B cell (primary cell): ENCODE measurements at regions not wholly inside any gene's neighbourhood (a gene's known extent, or its start where the extent isn't known, plus 50 kb on each side); places are given as distances from the start of the nearest gene placed in this dataset.
"Not testable (repeated sequence)": the region's sequence is repeated elsewhere in the genome, so short reads cannot be mapped to it uniquely, and the experiment has no call there.

Experiments
- ATAC-seq: fragments of 200-7000 bp; cut with Tn5 transposase; one replicate; pipeline ENCODE4 v1.10.0; 2021; ENCODE audit warnings: low read depth, mild to moderate bottlenecking, moderate number of reproducible peaks, moderate library complexity
- CTCF ChIA-PET: fragments of 350-600 bp; sonication (Branson Sonifier 250); formaldehyde crosslinking; loops from one replicate; lab custom pipeline; 2021; ENCODE audit warnings: antibody characterized with exemption, inconsistent platforms; lab: Charles Lee
- POLR2A ChIA-PET: fragments of 350-600 bp; sonication (Branson Sonifier 250); formaldehyde crosslinking; loops from one replicate; lab custom pipeline; 2021; ENCODE audit warnings: antibody characterized with exemption; lab: Charles Lee
- DNase-seq: peaks from one replicate; pipeline ENCODE4 v3.0.0; 2013
- H2AFZ ChIP-seq: 2 replicates; pipeline ENCODE4 v1.6.1; 2012; ENCODE audit warnings: mild to moderate bottlenecking, low read depth, low read length; ENCODE audit not compliant: insufficient read depth, poor library complexity, severe bottlenecking
- H3K27ac ChIP-seq, 2 donors: 1 replicate in 1 of 2; 2 replicates in 1 of 2; pipeline ENCODE4 v1.5.1; 2012 to 2013; ENCODE audit warnings: low read length in 2 of 2, mild to moderate bottlenecking in 2 of 2, moderate library complexity in 1 of 2
- H3K27me3 ChIP-seq, 4 experiments: fragments of 200-600 bp in 1 of 4; sonication (generic) in 1 of 4; replicated peaks in 1 of 4; 1 replicate in 2 of 4; 2 replicates in 2 of 4; pipeline versions ENCODE4 v1.6.1 to v1.7.0; 2013 to 2016; ENCODE audit warnings: low read length in 3 of 4, mild to moderate bottlenecking in 2 of 4, mixed read lengths in 1 of 4, moderate library complexity in 1 of 4; ENCODE audit not compliant: insufficient read depth in 4 of 4, control insufficient read depth in 3 of 4; ENCODE audit errors: control extremely low read depth in 1 of 4
- H3K36me3 ChIP-seq, 2 experiments: replicated peaks in 1 of 2; 1 replicate in 1 of 2; 2 replicates in 1 of 2; pipeline versions ENCODE4 v1.6.1 to v1.7.1; 2013; ENCODE audit warnings: low read length in 1 of 2; ENCODE audit not compliant: insufficient read depth in 2 of 2, control insufficient read depth in 1 of 2; ENCODE audit errors: control extremely low read depth in 1 of 2, extremely low read depth in 1 of 2
- H3K4me1 ChIP-seq, 2 donors: fragments of 200-600 bp in 1 of 2; sonication (generic) in 1 of 2; 1 replicate in 1 of 2; 2 replicates in 1 of 2; pipeline versions ENCODE4 v1.5.1 to v1.6.1; 2013 to 2017; ENCODE audit warnings: low read length in 2 of 2; ENCODE audit not compliant: control insufficient read depth in 2 of 2, insufficient read depth in 2 of 2
- H3K4me2 ChIP-seq: replicated peaks from 2 replicates; pipeline ENCODE3; 2012; ENCODE audit warnings: mild to moderate bottlenecking, low read depth, low read length; ENCODE audit not compliant: poor library complexity, severe bottlenecking
- H3K4me3 ChIP-seq, 5 experiments: fragments of 200-600 bp in 1 of 5; sonication (generic) in 1 of 5; 1 replicate in 3 of 5; 2 replicates in 2 of 5; pipeline versions ENCODE4 v1.5.1 to v1.7.0; 2011 to 2016; ENCODE audit warnings: low read length in 4 of 5, mild to moderate bottlenecking in 4 of 5, low read depth in 2 of 5, control low read depth in 1 of 5, moderate library complexity in 1 of 5; ENCODE audit not compliant: insufficient read depth in 1 of 5; ENCODE audit errors: control extremely low read depth in 1 of 5, extremely low read depth in 1 of 5
- H3K79me2 ChIP-seq: fragments of 200-600 bp; sonication (generic); one replicate; pipeline ENCODE4 v1.6.0; 2016; ENCODE audit warnings: low read length; ENCODE audit not compliant: control insufficient read depth, insufficient read depth
- H3K9ac ChIP-seq: fragments of 200-600 bp; sonication (generic); 2 replicates; pipeline ENCODE4 v1.6.1; 2017; ENCODE audit warnings: mild to moderate bottlenecking, low read length, moderate library complexity
- H3K9me3 ChIP-seq, 3 donors: one replicate each; pipeline versions ENCODE4 v1.6.1 to v1.7.1; 2013; ENCODE audit warnings: low read length in 2 of 3; ENCODE audit not compliant: control insufficient read depth in 2 of 3, insufficient read depth in 1 of 3; ENCODE audit errors: control extremely low read depth in 1 of 3
- H4K20me1 ChIP-seq: 2 replicates; pipeline ENCODE4 v1.6.0; 2012; ENCODE audit warnings: mild to moderate bottlenecking, low read length; ENCODE audit not compliant: insufficient read depth, control insufficient read depth, poor library complexity, severe bottlenecking
- H3K27ac Mint-ChIP-seq: one replicate; pipeline ENCODE4 v1.8.0; 2021; ENCODE audit warnings: mixed read lengths
- H3K27me3 Mint-ChIP-seq: one replicate; pipeline ENCODE4 v1.8.0; 2021; ENCODE audit warnings: mixed read lengths
- H3K4me1 Mint-ChIP-seq: one replicate; pipeline ENCODE4 v1.8.0; 2021; ENCODE audit warnings: mixed read lengths
- H3K4me3 Mint-ChIP-seq: one replicate; pipeline ENCODE4 v1.8.0; 2021; ENCODE audit warnings: mixed read lengths
- H3K9me3 Mint-ChIP-seq: one replicate; pipeline ENCODE4 v1.8.0; 2022; ENCODE audit warnings: mixed read lengths; ENCODE audit not compliant: insufficient read depth
- CTCF ChIP-seq: fragments of 200-600 bp; IDR thresholded peaks from one replicate; pipeline ENCODE4 v1.8.0; 2022; ENCODE audit warnings: antibody characterized with exemption, mild to moderate bottlenecking
- EZH2 ChIP-seq: IDR thresholded peaks from 2 replicates; pipeline ENCODE4 v1.6.1; 2012; ENCODE audit warnings: borderline replicate concordance, low read depth, mild to moderate bottlenecking, moderate library complexity, low read length; ENCODE audit not compliant: insufficient read depth, poor library complexity, severe bottlenecking
- WGBS: methylation state at CpG from one replicate; pipeline ENCODE4 v1.1.5; 2013; ENCODE audit warnings: missing lambda C conversion rate; ENCODE audit not compliant: insufficient coverage; 5-methylcytosine and 5-hydroxymethylcytosine counted together
- intact Hi-C: fragments of 100-400 bp; cut with micrococcal nuclease; formaldehyde crosslinking; loops from one replicate; pipeline ENCODE4 v1.10.0; 2022

DNA sequence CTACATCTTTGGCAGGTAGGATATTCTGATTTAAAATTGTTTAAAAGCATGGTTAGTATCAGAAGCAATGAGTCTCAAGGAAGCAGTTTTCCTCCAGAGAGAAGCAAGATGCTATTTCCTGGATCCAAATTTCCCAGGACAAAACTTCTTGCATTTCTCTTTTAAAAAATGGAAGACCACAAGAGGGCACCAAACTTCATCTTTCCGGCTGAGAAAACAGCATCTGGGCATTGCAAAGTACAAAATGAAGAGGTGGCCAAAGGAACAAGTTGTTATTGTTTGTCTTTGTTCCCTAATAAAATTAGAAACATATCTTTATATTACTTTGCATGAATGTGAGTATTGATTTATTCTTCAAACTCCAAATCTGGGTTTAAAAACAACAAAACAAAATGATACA is 60.0 kb upstream of the LRCH1 start:
- Mint-ChIP-seq H3K4me3 (no peak overlapping the region), H3K27ac (no peak overlapping the region), H3K4me1 (no peaks in the 10 kb centered on the region), H3K27me3 (no peaks in the 10 kb centered on the region), H3K9me3 (no peaks in the 10 kb centered on the region)
- no peak overlapping the region for H3K9ac ChIP-seq
- no peaks in the 10 kb centered on the region for H3K9me3 ChIP-seq
- DNase-seq (peak; percentile 56), ATAC-seq (no peak)
- H4K20me1 ChIP-seq, result no peaks in the 10 kb centered on the region
- no peaks in the 10 kb centered on the region for H3K79me2 ChIP-seq
- no peak overlapping the region for H3K4me3 ChIP-seq
- intact Hi-C loops, result loop anchor here (1.0 to 5.0 kb wide), 2 partner anchors 59 to 228 kb away; partner anchors contain the start of gene LRCH1
- H2AFZ ChIP-seq, result no peak overlapping the region
- no peaks in the 10 kb centered on the region for H3K4me1 ChIP-seq
- H3K36me3 ChIP-seq, result no peaks in the 10 kb centered on the region
- H3K4me2 ChIP-seq, result no peak overlapping the region
- no peak overlapping the region for H3K27ac ChIP-seq
- TF ChIP-seq CTCF (peak; percentile 83), EZH2 (no peak)
- POLR2A ChIA-PET, result no interaction called here
- WGBS, result no CpG with 5 or more reads among the region's 1 CpG
- H3K27me3 ChIP-seq, result no peaks in the 10 kb centered on the region
- CTCF ChIA-PET, result interaction anchor here (2.9 to 4.7 kb wide), 2 partner anchors 200 to 227 kb away, joined by 10 to 72 read pairs; no protein-coding TSS in a partner anchor

DNA sequence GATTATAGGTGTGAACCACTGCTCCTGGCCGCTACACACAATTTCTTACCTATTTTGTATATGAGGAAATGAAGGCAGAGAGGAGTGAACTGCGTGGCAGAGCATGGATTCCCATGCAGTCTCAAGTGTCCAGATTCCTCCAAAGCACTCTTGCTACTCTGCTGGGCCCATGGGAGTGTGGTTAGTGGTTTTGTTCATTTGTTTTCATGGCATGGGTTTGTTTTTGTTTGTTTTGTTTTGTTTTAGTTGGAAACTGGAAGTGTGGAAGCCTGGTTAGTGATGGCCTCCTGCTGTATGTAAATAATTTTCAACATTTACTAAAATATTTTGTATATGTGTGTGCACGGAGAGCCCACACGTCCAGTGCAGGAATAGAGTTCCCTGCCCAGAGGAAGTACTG is 61.3 kb upstream of the LRCH1 start:
- ChIA-PET CTCF (interaction anchor here (0.6 to 5.1 kb wide), 11 partner anchors 11 to 273 kb away, joined by 3 to 65 read pairs (median 6); no protein-coding TSS in a partner anchor), POLR2A (no interaction called here)
- Histone ChIP-seq H3K9ac (no peak overlapping the region), H3K27ac (no peak overlapping the region), H3K4me1 (no peaks in the 10 kb centered on the region), H3K36me3 (no peaks in the 10 kb centered on the region), H2AFZ (no peak overlapping the region), H4K20me1 (no peaks in the 10 kb centered on the region), H3K79me2 (no peaks in the 10 kb centered on the region), H3K27me3 (no peaks in the 10 kb centered on the region), H3K4me3 (no peak overlapping the region), H3K9me3 (peaks cover 0 to 3% (median 2%) of the 10 kb centered on the region in 3 donors), H3K4me2 (no peak overlapping the region)
- Mint-ChIP-seq H3K4me3 (no peak overlapping the region), H3K27ac (no peak overlapping the region), H3K9me3 (no peaks in the 10 kb centered on the region), H3K4me1 (no peaks in the 10 kb centered on the region), H3K27me3 (no peaks in the 10 kb centered on the region)
- DNase-seq (no peak), ATAC-seq (no peak)
- no CpG with 5 or more reads among the region's 4 CpGs for WGBS
- TF ChIP-seq CTCF, result no peak
- no peak for TF ChIP-seq EZH2
- intact Hi-C loops, result loop anchor here (5.0 kb wide), 1 partner anchor 61 kb away; the partner anchor contains the start of gene LRCH1

DNA sequence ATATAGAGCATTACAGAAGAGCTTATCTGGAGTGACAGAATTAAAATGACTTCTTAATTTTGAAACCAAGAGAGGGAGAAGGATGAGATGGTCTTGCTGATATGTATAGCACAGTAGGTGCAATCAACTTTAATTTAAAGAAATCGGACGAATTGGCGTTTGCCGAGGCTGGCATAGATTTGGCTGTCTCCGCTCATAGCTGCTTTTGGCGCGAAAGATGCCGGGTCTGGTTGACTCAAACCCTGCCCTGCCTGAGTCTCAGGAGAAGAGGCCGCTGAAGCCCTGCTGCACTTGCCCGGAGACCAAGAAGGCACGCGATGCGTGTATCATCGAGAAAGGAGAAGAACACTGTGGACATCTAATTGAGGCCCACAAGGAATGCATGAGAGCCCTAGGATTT is 62.3 kb upstream of the LRCH1 start:
- H3K27me3 Mint-ChIP-seq, H3K4me3 Mint-ChIP-seq, H3K27ac Mint-ChIP-seq, H3K27ac ChIP-seq, H3K4me1 ChIP-seq, DNase-seq, H3K27me3 ChIP-seq, H3K4me2 ChIP-seq, H4K20me1 ChIP-seq, H3K4me1 Mint-ChIP-seq, H3K9me3 Mint-ChIP-seq, H3K79me2 ChIP-seq, H3K9ac ChIP-seq, H3K4me3 ChIP-seq, H3K36me3 ChIP-seq, H2AFZ ChIP-seq: not testable (repeated sequence)
- H3K9me3 ChIP-seq, result peaks cover 2 to 11% (median 8%) of the 10 kb centered on the region in 3 donors
- ChIA-PET CTCF (interaction anchor here (0.6 to 5.1 kb wide), 8 partner anchors 10 to 274 kb away, joined by 3 to 65 read pairs (median 6); no protein-coding TSS in a partner anchor), POLR2A (interaction anchor here (0.6 kb wide), 1 partner anchor 10 kb away, joined by 3 read pairs; no protein-coding TSS in a partner anchor)
- 97% methylated on average over 14 of the region's 14 CpGs for WGBS
- peak; percentile 41 for ATAC-seq
- intact Hi-C loops, result loop anchor here (5.0 kb wide), 1 partner anchor 62 kb away; the partner anchor contains the start of gene LRCH1
